GM12878 (cell line): ENCODE measurements at regions not wholly inside any gene's neighbourhood (a gene's known extent, or its start where the extent isn't known, plus 50 kb on each side); places are given as distances from the start of the nearest gene placed in this dataset.

Experiments used
- ATAC-seq: fragments of 200-7000 bp; cut with Tn5 transposase; 3 replicates; pipeline ENCODE4 v1.9.1; 2020; ENCODE audit warnings: mild to moderate bottlenecking, moderate library complexity
- BruUV-seq: library from RNA; stranded (reverse); fragments of 400-500 nt; replicated peaks from 2 replicates; lab custom pipeline; 2021; lab: Mats Ljungman, UMichigan
- CTCF ChIA-PET: fragments of 300-600 bp; sonication (Branson Sonifier 250); formaldehyde crosslinking; extraction: SDS; loops from one replicate; lab custom pipeline; 2021; ENCODE audit warnings: inconsistent platforms; lab: Yijun Ruan, JAX
- POLR2A ChIA-PET: fragments of 350-600 bp; formaldehyde crosslinking; extraction: SDS; loops from one replicate; lab custom pipeline; 2021; ENCODE audit warnings: inconsistent platforms; lab: Charles Lee
- RAD21 ChIA-PET: fragments of 300-600 bp; sonication (Branson Sonifier 250); formaldehyde crosslinking; loops from one replicate; lab custom pipeline; 2023; ENCODE audit warnings: antibody characterized with exemption; ENCODE audit not compliant: unreplicated experiment; lab: Charles Lee
- SMC1A ChIA-PET: fragments of 300-600 bp; sonication (Branson Sonifier 250); formaldehyde crosslinking; loops from one replicate; lab custom pipeline; 2023; ENCODE audit not compliant: unreplicated experiment, uncharacterized antibody; lab: Charles Lee
- DNase-seq: peaks from one replicate; pipeline ENCODE4 v3.0.0-alpha.2; 2011; ENCODE audit warnings: low read depth, low spot score
- FAIRE-seq: peaks from 3 replicates; lab custom pipeline; 2011; peaks lifted over from hg19 to GRCh38; lab: Jason Lieb, UNC
- H2AFZ ChIP-seq: 2 replicates; pipeline ENCODE4 v1.6.0; 2011; ENCODE audit warnings: low read depth, low read length, control low read depth; ENCODE audit not compliant: control insufficient read depth
- H3K27ac ChIP-seq: 2 replicates; pipeline ENCODE4 v1.5.1; 2011; ENCODE audit warnings: control low read depth; ENCODE audit not compliant: control insufficient read depth, insufficient read depth
- H3K27me3 ChIP-seq, 2 experiments: replicated peaks in 1 of 2; 2 replicates each; pipeline versions ENCODE4 v1.6.0 to v1.6.1; 2011; ENCODE audit warnings: low read length in 1 of 2; ENCODE audit not compliant: control insufficient read depth in 2 of 2, insufficient read depth in 2 of 2
- H3K36me3 ChIP-seq, 2 experiments: 2 replicates each; pipeline ENCODE4 v1.5.1; 2011; ENCODE audit warnings: low read length in 1 of 2; ENCODE audit not compliant: control insufficient read depth in 2 of 2, insufficient read depth in 2 of 2
- H3K4me1 ChIP-seq: 2 replicates; pipeline ENCODE4 v1.6.1; 2011; ENCODE audit warnings: mild to moderate bottlenecking, low read length, moderate library complexity, mixed read lengths; ENCODE audit not compliant: control insufficient read depth, insufficient read depth
- H3K4me2 ChIP-seq: 2 replicates; pipeline ENCODE4 v1.6.0; 2011; ENCODE audit warnings: control low read depth; ENCODE audit not compliant: control insufficient read depth, insufficient read depth
- H3K4me3 ChIP-seq: fragments of 200-600 bp; sonication (generic); 2 replicates; pipeline ENCODE4 v1.5.1; 2016
- H3K79me2 ChIP-seq: 2 replicates; pipeline ENCODE4 v1.6.0; 2011; ENCODE audit warnings: low read length; ENCODE audit not compliant: control insufficient read depth, insufficient read depth
- H3K9ac ChIP-seq: 2 replicates; pipeline ENCODE4 v1.8.0; 2011; ENCODE audit warnings: low read length, control low read depth, mixed read lengths; ENCODE audit not compliant: control insufficient read depth, insufficient read depth
- H3K9me3 ChIP-seq: replicated peaks from 3 replicates; pipeline ENCODE4 v1.5.1; 2011; ENCODE audit warnings: mild to moderate bottlenecking, low read length; ENCODE audit not compliant: control insufficient read depth, insufficient read depth
- H4K20me1 ChIP-seq: 2 replicates; pipeline ENCODE4 v1.6.0; 2011; ENCODE audit not compliant: control insufficient read depth, insufficient read depth
- CBX5 ChIP-seq: sonication (generic); IDR thresholded peaks from 2 replicates; pipeline ENCODE4 v1.6.1; 2016; ENCODE audit warnings: low read depth, moderate library complexity, mild to moderate bottlenecking, inconsistent platforms
- DPF2 ChIP-seq: fragments of 450-650 bp; IDR thresholded peaks from 2 replicates; pipeline ENCODE4 v1.6.1; 2017; ENCODE audit warnings: mild to moderate bottlenecking
- E4F1 ChIP-seq: fragments of 450-650 bp; IDR thresholded peaks from 2 replicates; pipeline ENCODE4 v1.6.1; 2018; ENCODE audit warnings: borderline replicate concordance, mild to moderate bottlenecking; ENCODE audit not compliant: partially characterized antibody
- HDGF ChIP-seq: fragments of 450-650 bp; IDR thresholded peaks from 2 replicates; pipeline ENCODE4 v1.6.1; 2016; ENCODE audit warnings: antibody characterized with exemption
- IRF5 ChIP-seq: fragments of 450-650 bp; IDR thresholded peaks from 2 replicates; pipeline ENCODE4 v1.6.1; 2017; ENCODE audit warnings: borderline replicate concordance
- KAT2A ChIP-seq: conservative IDR thresholded peaks from 2 replicates; pipeline ENCODE4 v1.6.1; 2011; ENCODE audit warnings: low read depth, low read length; ENCODE audit not compliant: control insufficient read depth
- MEF2B ChIP-seq: fragments of 450-650 bp; IDR thresholded peaks from 2 replicates; pipeline ENCODE4 v1.6.1; 2018; ENCODE audit warnings: mild to moderate bottlenecking, moderate library complexity; ENCODE audit not compliant: partially characterized antibody, poor library complexity, severe bottlenecking
- MLLT1 ChIP-seq: fragments of 450-650 bp; IDR thresholded peaks from 2 replicates; pipeline ENCODE4 v1.6.1; 2016; ENCODE audit warnings: mild to moderate bottlenecking
- MXI1 ChIP-seq: fragments of 150-350 bp; IDR thresholded peaks from 2 replicates; pipeline ENCODE4 v1.6.1; 2011; ENCODE audit warnings: low read depth, mild to moderate bottlenecking, inconsistent platforms, low read length, improper control_type of control experiment
- MYC ChIP-seq: IDR thresholded peaks from 2 replicates; pipeline ENCODE4 v1.6.1; 2011; ENCODE audit warnings: mild to moderate bottlenecking, low read length, moderate library complexity, inconsistent platforms; ENCODE audit not compliant: insufficient read depth, insufficient replicate concordance, insufficient read length, severe bottlenecking
- PKNOX1 ChIP-seq: fragments of 450-650 bp; IDR thresholded peaks from 2 replicates; pipeline ENCODE4 v1.6.1; 2016; ENCODE audit warnings: mild to moderate bottlenecking
- POLR2AphosphoS5 ChIP-seq: IDR thresholded peaks from 2 replicates; pipeline ENCODE4 v1.6.1; 2011; ENCODE audit warnings: mild to moderate bottlenecking, low read length, inconsistent platforms
- SUPT20H ChIP-seq: IDR thresholded peaks from 2 replicates; pipeline ENCODE4 v1.6.1; 2011; ENCODE audit warnings: low read depth, mild to moderate bottlenecking, low read length, moderate library complexity, borderline replicate concordance; ENCODE audit not compliant: control insufficient read depth
- TARDBP ChIP-seq: IDR thresholded peaks from 2 replicates; pipeline ENCODE4 v1.6.1; 2016; ENCODE audit warnings: borderline replicate concordance
- WRNIP1 ChIP-seq: IDR thresholded peaks from 2 replicates; pipeline ENCODE4 v1.6.1; 2011; ENCODE audit warnings: low read depth, low read length, improper control_type of control experiment, borderline replicate concordance
- WGBS: methylation state at CpG from one replicate; pipeline ENCODE4 v1.1.6; 2016; ENCODE audit warnings: low lambda C conversion rate; ENCODE audit not compliant: insufficient replicate concordance, insufficient coverage; ENCODE audit errors: missing lambda C conversion rate; 5-methylcytosine and 5-hydroxymethylcytosine counted together
- in situ Hi-C: fragments of 300-500 bp; cut with MboI; formaldehyde crosslinking; loops from 9 replicates; pipeline ENCODE4 v1.14.3; 2018; ENCODE audit warnings: mixed read lengths
- intact Hi-C: fragments of 100-400 bp; cut with micrococcal nuclease; formaldehyde crosslinking; loops from one replicate; pipeline ENCODE4 v1.14.2; 2022; ENCODE audit not compliant: unreplicated experiment

- Histone ChIP-seq H3K4me1 (no peaks in the 10 kb centered on the region), H3K27ac (no peak overlapping the region), H3K4me2 (no peak overlapping the region), H3K36me3 (no peaks in the 10 kb centered on the region), H4K20me1 (no peaks in the 10 kb centered on the region), H3K4me3 (no peak overlapping the region), H3K9ac (no peak overlapping the region), H3K27me3 (no peaks in the 10 kb centered on the region), H3K79me2 (no peaks in the 10 kb centered on the region), H3K9me3 (no peaks in the 10 kb centered on the region), H2AFZ (no peak overlapping the region)
- no TSS peak for BruUV-seq
- ChIA-PET POLR2A (no interaction called here), RAD21 (no interaction called here), CTCF (no interaction called here), SMC1A (no interaction called here)
- in situ Hi-C loops = no loop called here
- 7% methylated on average over 1 of the region's 1 CpG for WGBS
- DNase-seq (no peak), ATAC-seq (no peak), FAIRE-seq (no peak)
- intact Hi-C loops = no loop called here
- no peak for TF ChIP-seq HDGF
- TF ChIP-seq MYC = no peak
- TF ChIP-seq WRNIP1 = no peak
- no peak for TF ChIP-seq PKNOX1
- TF ChIP-seq POLR2AphosphoS5 = no peak
- no peak for TF ChIP-seq DPF2
- no peak for TF ChIP-seq SUPT20H
- TF ChIP-seq MXI1 = no peak
- TF ChIP-seq E4F1 = no peak
- no peak for TF ChIP-seq MLLT1
- no peak for TF ChIP-seq KAT2A
- no peak for TF ChIP-seq TARDBP
- TF ChIP-seq MEF2B = no peak
- TF ChIP-seq CBX5 = no peak
- TF ChIP-seq IRF5 = no peak
These were observed 397.6 kb upstream of the TMTC1 start for GRCh38 chr12:30181334-30181733.
